ENCODE measurements at regions not wholly inside any gene's neighbourhood (a gene's known extent, or its start where the extent isn't known, plus 50 kb on each side); places are given as distances from the start of the nearest gene placed in this dataset.

DNA sequence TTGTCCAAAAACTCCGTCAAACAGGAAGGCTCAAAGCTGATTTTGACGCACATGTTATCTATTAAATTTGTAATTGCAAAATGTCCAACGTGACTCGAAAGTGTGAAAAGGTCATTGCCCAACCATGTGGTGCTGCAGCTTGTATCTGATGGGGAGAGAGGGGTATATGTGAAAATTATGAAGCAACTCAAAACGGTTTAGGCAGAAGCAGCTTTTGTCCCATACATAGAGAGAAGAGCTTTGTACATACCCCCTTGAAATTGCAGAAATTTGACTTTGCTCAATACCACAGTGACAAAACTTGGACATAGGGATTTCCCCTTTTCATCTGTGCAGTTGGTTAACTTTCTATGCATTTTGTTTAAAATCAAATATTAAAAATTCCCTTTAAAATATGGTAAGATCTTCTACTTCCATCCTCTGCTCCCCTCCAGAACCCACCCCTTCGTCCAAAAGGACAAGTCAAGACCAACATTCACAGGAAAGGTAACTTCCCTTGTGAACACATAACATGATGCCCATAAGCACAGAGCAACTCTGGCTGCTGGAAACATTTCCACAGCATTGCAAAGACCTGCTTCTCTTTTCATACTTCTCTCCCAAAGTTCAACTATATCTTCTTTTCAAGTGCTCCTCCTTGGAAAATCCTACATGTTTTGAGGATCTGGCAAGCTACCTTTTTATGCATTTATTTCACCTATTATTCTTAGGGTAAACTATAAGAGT is 253.7 kb upstream of the THBS1 start:
- no peak overlapping the region for H2BK12ac ChIP-seq (ENCODE audit: low read depth, low read length)
- H4K20me1 ChIP-seq (replicated peaks in 1 of 2; ENCODE audit: control insufficient read depth in 1 of 2, insufficient read depth in 2 of 2, low read length in 2 of 2), result no peaks in the 10 kb centered on the region
- no peak overlapping the region for H3K9ac ChIP-seq (replicated peaks in 1 of 4; ENCODE audit: extremely low read depth in 1 of 4, low read depth in 3 of 4, low read length in 3 of 4)
- no peak overlapping the region for H2BK120ac ChIP-seq (replicated peaks; ENCODE audit: low read depth, low read length)
- H2BK5ac ChIP-seq (ENCODE audit: low read depth, low read length), result no peak overlapping the region; the same call in 1 of the 2 replicates
- H4K91ac ChIP-seq (replicated peaks; ENCODE audit: insufficient read length, low read length), result no peak overlapping the region
- 92% methylated on average over 6 of the region's 6 CpGs; no CpG with 5 or more reads in 1 of the 2 experiments for WGBS, 2 experiments (ENCODE audit: extremely low coverage in 1 of 2, insufficient coverage in 1 of 2, insufficient read length in 1 of 2, insufficient replicate concordance in 2 of 2, low coverage in 1 of 2, low lambda C conversion rate in 2 of 2, missing lambda C conversion rate in 1 of 2)
- H3K36me3 ChIP-seq (ENCODE audit: control insufficient read depth in 2 of 4, insufficient read depth in 4 of 4, low read length in 3 of 4), result no peaks in the 10 kb centered on the region
- no peaks in the 10 kb centered on the region for H3K4me1 ChIP-seq (replicated peaks in 1 of 4; ENCODE audit: control insufficient read depth in 3 of 4, insufficient read depth in 4 of 4, low read length in 3 of 4)
- H3K23me2 ChIP-seq (ENCODE audit: low read depth, low read length), result no peaks in the 10 kb centered on the region
- H2BK20ac ChIP-seq (ENCODE audit: low read length), result no peak overlapping the region
- no peak overlapping the region for H2AK5ac ChIP-seq (ENCODE audit: low read depth, low read length)
- FAIRE-seq (no peak), DNase-seq (ENCODE audit: low read depth in 1 of 2, low spot score in 2 of 2) (no peak)
- H3K4me2 ChIP-seq (ENCODE audit: insufficient read depth in 1 of 2, low read depth in 2 of 2, low read length in 2 of 2), result no peak overlapping the region
- no peak overlapping the region for H4K5ac ChIP-seq (ENCODE audit: insufficient read length, low read depth, low read length)
- no peak overlapping the region for H4K8ac ChIP-seq (ENCODE audit: extremely low read depth, insufficient read depth, low read length)
- ChIA-PET POLR2A (ENCODE audit: partially characterized antibody) (interaction anchor here (1.3 to 1.6 kb wide), 2 partner anchors 14 to 253 kb away, joined by 3 to 5 read pairs; no protein-coding TSS in a partner anchor), CTCF (ENCODE audit: partially characterized antibody) (interaction anchor here (1.2 kb wide), 1 partner anchor 14 kb away, joined by 3 read pairs; no protein-coding TSS in a partner anchor)
- no peak overlapping the region for H3K18ac ChIP-seq (ENCODE audit: extremely low read depth, low read length)
- H3K27me3 ChIP-seq (replicated peaks in 1 of 4; ENCODE audit: control insufficient read depth in 3 of 4, extremely low read depth in 1 of 4, insufficient read depth in 3 of 4, low read length in 3 of 4), result peaks cover 0 to 2% (median 0%) of the 10 kb centered on the region in 4 experiments; a peak in 1 of 7 replicates
- no peak overlapping the region for H3K14ac ChIP-seq (ENCODE audit: insufficient read length)
- H3K79me2 ChIP-seq (ENCODE audit: control insufficient read depth in 1 of 2, insufficient read depth in 2 of 2, low read length in 2 of 2), result no peaks in the 10 kb centered on the region
- H3K23ac ChIP-seq (ENCODE audit: insufficient read length), result no peak overlapping the region
- no peaks in the 10 kb centered on the region for H3K9me3 ChIP-seq (ENCODE audit: insufficient read depth in 2 of 2, low read depth in 1 of 2, low read length in 1 of 2)
- H2BK15ac ChIP-seq (ENCODE audit: low read length), result no peak overlapping the region
- no peak overlapping the region for H3K56ac ChIP-seq (replicated peaks; ENCODE audit: insufficient read length, low read depth, low read length)
- no peak overlapping the region for H3K4ac ChIP-seq (replicated peaks; ENCODE audit: insufficient read length, low read depth, low read length)
- H3K79me1 ChIP-seq (ENCODE audit: low read depth, low read length), result no peaks in the 10 kb centered on the region
- no peak overlapping the region for H3K4me3 ChIP-seq (ENCODE audit: extremely low read depth in 1 of 4, insufficient read depth in 2 of 4, low read depth in 3 of 4, low read length in 4 of 4)
- no peak overlapping the region for H2AFZ ChIP-seq (ENCODE audit: low read length)
- H3K27ac ChIP-seq (ENCODE audit: low read depth, low read length), result no peak overlapping the region
- no peak for TF ChIP-seq MAFK (IDR thresholded peaks at IDR 0.05; ENCODE audit: low read depth, low read length)
- TF ChIP-seq HDAC6 (IDR thresholded peaks at IDR 0.05; ENCODE audit: low read depth, low read length), result no peak
- TF ChIP-seq RAD21 (IDR thresholded peaks at IDR 0.05 in 1 of 2, conservative IDR thresholded peaks at IDR 0.05 in 1 of 2; ENCODE audit: low read depth in 2 of 2, low read length in 2 of 2), result no peak
- TF ChIP-seq EZH2 (IDR thresholded peaks at IDR 0.05; ENCODE audit: low read depth, low read length, severe bottlenecking), result no peak
- no peak for TF ChIP-seq SAP30 (IDR thresholded peaks at IDR 0.05; ENCODE audit: insufficient read depth, insufficient replicate concordance, low read length)
- no peak for TF ChIP-seq CHD1 (IDR thresholded peaks at IDR 0.05; ENCODE audit: low read depth, low read length)
- TF ChIP-seq, protein P1, sequence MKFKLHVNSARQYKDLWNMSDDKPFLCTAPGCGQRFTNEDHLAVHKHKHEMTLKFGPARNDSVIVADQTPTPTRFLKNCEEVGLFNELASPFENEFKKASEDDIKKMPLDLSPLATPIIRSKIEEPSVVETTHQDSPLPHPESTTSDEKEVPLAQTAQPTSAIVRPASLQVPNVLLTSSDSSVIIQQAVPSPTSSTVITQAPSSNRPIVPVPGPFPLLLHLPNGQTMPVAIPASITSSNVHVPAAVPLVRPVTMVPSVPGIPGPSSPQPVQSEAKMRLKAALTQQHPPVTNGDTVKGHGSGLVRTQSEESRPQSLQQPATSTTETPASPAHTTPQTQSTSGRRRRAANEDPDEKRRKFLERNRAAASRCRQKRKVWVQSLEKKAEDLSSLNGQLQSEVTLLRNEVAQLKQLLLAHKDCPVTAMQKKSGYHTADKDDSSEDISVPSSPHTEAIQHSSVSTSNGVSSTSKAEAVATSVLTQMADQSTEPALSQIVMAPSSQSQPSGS (IDR thresholded peaks at IDR 0.05; ENCODE audit: low read length), result no peak
- TF ChIP-seq EGR1 (IDR thresholded peaks at IDR 0.05; ENCODE audit: borderline replicate concordance, low read depth, low read length), result no peak
